GM21528 (cell line): ENCODE measurements at regions not wholly inside any gene's neighbourhood (a gene's known extent, or its start where the extent isn't known, plus 50 kb on each side); places are given as distances from the start of the nearest gene placed in this dataset.
"Not testable (repeated sequence)": the region's sequence is repeated elsewhere in the genome, so short reads cannot be mapped to it uniquely, and the experiment has no call there.

Experiments used
- ATAC-seq: cut with Tn5 transposase; IDR thresholded peaks from one replicate; pipeline ENCODE4 v1.9.1; 2021; ENCODE audit warnings: mild to moderate bottlenecking, moderate library complexity; ENCODE audit not compliant: unreplicated experiment, low FRiP score

- peak; percentile 16 for ATAC-seq
Measured at GRCh38 chr1:101408212-101409042, 171.6 kb downstream of the S1PR1 start.

GRCh38 chr1:101409102-101409501 lies 172.3 kb downstream of the S1PR1 start:
- no peak for ATAC-seq

GRCh38 chr1:101410048-101410878 lies 173.4 kb downstream of the S1PR1 start:
- ATAC-seq = peak; percentile 50

GRCh38 chr1:101420406-101420805 lies 183.6 kb downstream of the S1PR1 start:
- no peak for ATAC-seq

- ATAC-seq = not testable (repeated sequence)
Measured at GRCh38 chr1:101428083-101428482, 191.3 kb downstream of the S1PR1 start.

GRCh38 chr1:101428562-101428961 lies 191.7 kb downstream of the S1PR1 start:
- ATAC-seq = no peak

- ATAC-seq = no peak
Measured at GRCh38 chr1:101431956-101432510, 195.2 kb downstream of the S1PR1 start.

- ATAC-seq = peak; percentile 68
Measured at GRCh38 chr1:101435831-101436511, 199.2 kb downstream of the S1PR1 start.

- ATAC-seq = no peak
Measured at GRCh38 chr1:101437800-101438199, 201.0 kb downstream of the S1PR1 start.

- ATAC-seq = peak; percentile 54
Measured at GRCh38 chr1:101438359-101438758, 201.5 kb downstream of the S1PR1 start.

- ATAC-seq = no peak
Measured at GRCh38 chr1:101440485-101440884, 203.7 kb downstream of the S1PR1 start.

- ATAC-seq = peak; percentile 56
Measured at GRCh38 chr1:101444381-101444780, 207.6 kb downstream of the S1PR1 start.

GRCh38 chr1:101444873-101445618 lies 208.2 kb downstream of the S1PR1 start:
- peak; percentile 22 for ATAC-seq

- ATAC-seq = no peak
Measured at GRCh38 chr1:101448018-101448417, 211.2 kb downstream of the S1PR1 start.

- ATAC-seq = not testable (repeated sequence)
Measured at GRCh38 chr1:101450691-101451090, 213.9 kb downstream of the S1PR1 start.

- peak; percentile 72 for ATAC-seq
Measured at GRCh38 chr1:101451888-101452287, 215.1 kb downstream of the S1PR1 start.

GRCh38 chr1:101452825-101453224 lies 216.0 kb downstream of the S1PR1 start:
- ATAC-seq = no peak

- ATAC-seq = peak; percentile 69
Measured at GRCh38 chr1:101453844-101454243, 217.0 kb downstream of the S1PR1 start.

- ATAC-seq = no peak
Measured at GRCh38 chr1:101455166-101455565, 218.3 kb downstream of the S1PR1 start.

- no peak for ATAC-seq
Measured at GRCh38 chr1:101460739-101461138, 223.9 kb downstream of the S1PR1 start.
